HepG2 (cell line): ENCODE measurements at regions not wholly inside any gene's neighbourhood (a gene's known extent, or its start where the extent isn't known, plus 50 kb on each side); places are given as distances from the start of the nearest gene placed in this dataset.

ENCODE experiments used
- ATAC-seq: fragments of 200-7000 bp; cut with Tn5 transposase; 3 replicates; pipeline ENCODE4 v1.9.1; 2020; ENCODE audit warnings: mild to moderate bottlenecking, moderate library complexity
- BruUV-seq: library from RNA; stranded (reverse); fragments of 400-500 nt; replicated peaks from 2 replicates; lab custom pipeline; 2021; lab: Mats Ljungman, UMichigan
- CTCF ChIA-PET: fragments of 300-600 bp; formaldehyde crosslinking; extraction: SDS; loops from one replicate; lab custom pipeline; 2021; ENCODE audit warnings: low total read pairs, inconsistent platforms, low intra/inter-chr PET ratio; lab: Yijun Ruan, JAX
- POLR2A ChIA-PET: fragments of 350-600 bp; sonication (Branson Sonifier 250); formaldehyde crosslinking; loops from one replicate; lab custom pipeline; 2020; ENCODE audit warnings: antibody characterized with exemption, inconsistent platforms; lab: Yijun Ruan, JAX
- DNase-seq: peaks from one replicate; pipeline ENCODE4 v3.0.0-alpha.2; 2015; ENCODE audit warnings: low spot score
- FAIRE-seq: peaks from 3 replicates; lab custom pipeline; 2011; peaks lifted over from hg19 to GRCh38; lab: Jason Lieb, UNC
- H2AFZ ChIP-seq: one replicate; pipeline ENCODE4 v1.6.1; 2011; ENCODE audit warnings: low read length, inconsistent platforms
- H3K27ac ChIP-seq: fragments of 300-600 bp; 3 replicates; pipeline ENCODE4 v1.8.0; 2011; ENCODE audit warnings: mixed run types, mild to moderate bottlenecking, mixed read lengths, low read length, inconsistent platforms; ENCODE audit not compliant: insufficient read depth; ENCODE audit errors: extremely low read length
- H3K27me3 ChIP-seq, 2 experiments: fragments of 200-600 bp in 1 of 2; 2 replicates in 1 of 2; 3 replicates in 1 of 2; pipeline versions ENCODE4 v1.6.0 to v1.8.0; 2011; ENCODE audit warnings: low read length in 2 of 2, mild to moderate bottlenecking in 2 of 2, moderate library complexity in 2 of 2, inconsistent platforms in 1 of 2; ENCODE audit not compliant: insufficient read depth in 2 of 2, control insufficient read depth in 1 of 2
- H3K36me3 ChIP-seq, 2 experiments: fragments of 200-600 bp in 1 of 2; replicated peaks in 1 of 2; 2 replicates in 1 of 2; 3 replicates in 1 of 2; pipeline versions ENCODE4 v1.5.1 to v1.8.0; 2011; ENCODE audit warnings: low read length in 2 of 2, inconsistent platforms in 1 of 2; ENCODE audit not compliant: insufficient read depth in 2 of 2, control insufficient read depth in 1 of 2
- H3K4me1 ChIP-seq: 2 replicates; pipeline ENCODE4 v1.5.1; 2012; ENCODE audit warnings: low read length, inconsistent platforms; ENCODE audit not compliant: insufficient read depth
- H3K4me2 ChIP-seq: 2 replicates; pipeline ENCODE4 v1.6.0; 2011; ENCODE audit warnings: low read depth, low read length, inconsistent platforms
- H3K4me3 ChIP-seq, 3 experiments: fragments of 200-600 bp in 1 of 3; sonication (generic), shearing (Covaris generic) in 1 of 3; replicated peaks in 1 of 3; 2 replicates each; pipeline ENCODE4 v1.5.1; 2011 to 2016; ENCODE audit warnings: low read length in 3 of 3, inconsistent platforms in 2 of 3, low read depth in 2 of 3, mild to moderate bottlenecking in 2 of 3, control low read depth in 1 of 3, mixed read lengths in 1 of 3; ENCODE audit not compliant: insufficient read depth in 1 of 3
- H3K79me2 ChIP-seq: one replicate; pipeline ENCODE4 v1.6.1; 2011; ENCODE audit warnings: low read length, inconsistent platforms; ENCODE audit not compliant: insufficient read depth
- H3K9ac ChIP-seq: 2 replicates; pipeline ENCODE4 v1.6.0; 2011; ENCODE audit warnings: mild to moderate bottlenecking, low read depth, low read length, inconsistent platforms; ENCODE audit not compliant: insufficient read depth
- H3K9me3 ChIP-seq: 2 replicates; pipeline ENCODE4 v1.5.1; 2012; ENCODE audit warnings: mild to moderate bottlenecking, low read length
- H4K20me1 ChIP-seq: 2 replicates; pipeline ENCODE4 v1.6.0; 2011; ENCODE audit warnings: inconsistent platforms, mild to moderate bottlenecking, low read length, moderate library complexity; ENCODE audit not compliant: insufficient read depth
- CEBPZ ChIP-seq: IDR thresholded peaks from 2 replicates; pipeline ENCODE4 v1.6.1; 2012; ENCODE audit warnings: low read length, improper control_type of control experiment
- ELF4 ChIP-seq: sonication (generic); formaldehyde crosslinking; IDR thresholded peaks from 2 replicates; pipeline ENCODE4 v1.5.0; 2020; ENCODE audit warnings: missing genetic modification reagents, mild to moderate bottlenecking, moderate library complexity, borderline replicate concordance
- FLYWCH1 ChIP-seq: sonication (generic); formaldehyde crosslinking; IDR thresholded peaks from 2 replicates; pipeline ENCODE4 v1.8.1; 2023; ENCODE audit warnings: mild to moderate bottlenecking, missing genetic modification reagents
- HMG20A ChIP-seq: IDR thresholded peaks from 2 replicates; pipeline ENCODE4 v1.6.1; 2016; ENCODE audit warnings: borderline replicate concordance
- MAFF ChIP-seq: IDR thresholded peaks from 2 replicates; pipeline ENCODE4 v1.6.1; 2011; ENCODE audit warnings: low read depth, low read length, improper control_type of control experiment
- MLLT10 ChIP-seq: sonication (generic); formaldehyde crosslinking; IDR thresholded peaks from 2 replicates; pipeline ENCODE4 v1.4.0; 2020; ENCODE audit warnings: missing genetic modification reagents
- NFYB ChIP-seq: sonication (generic); formaldehyde crosslinking; IDR thresholded peaks from 2 replicates; pipeline ENCODE4 v1.4.0; 2020; ENCODE audit warnings: missing genetic modification reagents
- NPAS2 ChIP-seq: sonication (generic); formaldehyde crosslinking; IDR thresholded peaks from 2 replicates; pipeline ENCODE4 v1.8.0; 2022; ENCODE audit warnings: mild to moderate bottlenecking, missing genetic modification reagents, borderline replicate concordance
- POLR2AphosphoS2 ChIP-seq: IDR thresholded peaks from 2 replicates; pipeline ENCODE4 v1.6.1; 2011; ENCODE audit warnings: low read depth, low read length, improper control_type of control experiment
- SALL1 ChIP-seq: sonication (generic); formaldehyde crosslinking; IDR thresholded peaks from 2 replicates; pipeline ENCODE4 v1.8.0; 2022; ENCODE audit warnings: mild to moderate bottlenecking, missing genetic modification reagents
- SATB2 ChIP-seq: sonication (generic); formaldehyde crosslinking; IDR thresholded peaks from 2 replicates; pipeline ENCODE4 v1.5.0; 2020; ENCODE audit warnings: missing genetic modification reagents
- TBX2 ChIP-seq: sonication (generic); formaldehyde crosslinking; IDR thresholded peaks from 2 replicates; pipeline ENCODE4 v1.5.0; 2020; ENCODE audit warnings: missing genetic modification reagents, mild to moderate bottlenecking, borderline replicate concordance
- ZBTB20 ChIP-seq: sonication (generic); formaldehyde crosslinking; IDR thresholded peaks from 2 replicates; pipeline ENCODE4 v1.8.1; 2023; ENCODE audit warnings: missing genetic modification reagents, low read depth, mild to moderate bottlenecking, borderline replicate concordance
- ZC3H4 ChIP-seq: sonication (generic); formaldehyde crosslinking; IDR thresholded peaks from 2 replicates; pipeline ENCODE4 v1.4.0; 2020; ENCODE audit warnings: missing genetic modification reagents, borderline replicate concordance
- ZFP62 ChIP-seq: sonication (generic); formaldehyde crosslinking; IDR thresholded peaks from 2 replicates; pipeline ENCODE4 v1.4.0; 2020; ENCODE audit warnings: missing genetic modification reagents
- ZFX ChIP-seq: sonication (generic); formaldehyde crosslinking; IDR thresholded peaks from 2 replicates; pipeline ENCODE4 v1.4.0; 2020; ENCODE audit warnings: mild to moderate bottlenecking, low read depth, missing genetic modification reagents, moderate library complexity
- ZNF652 ChIP-seq: IDR thresholded peaks from 2 replicates; pipeline ENCODE4 v1.6.1; 2016; ENCODE audit warnings: low read depth, borderline replicate concordance
- ZNF678 ChIP-seq: sonication (generic); formaldehyde crosslinking; IDR thresholded peaks from 2 replicates; pipeline ENCODE4 v1.4.0; 2020; ENCODE audit warnings: mild to moderate bottlenecking, missing genetic modification reagents
- ZNF761 ChIP-seq: sonication (generic); formaldehyde crosslinking; conservative IDR thresholded peaks from 2 replicates; pipeline ENCODE4 v1.4.0; 2020; ENCODE audit warnings: mild to moderate bottlenecking, missing genetic modification reagents
- WGBS: methylation state at CpG from one replicate; pipeline ENCODE4 v1.1.6; 2017; ENCODE audit warnings: low lambda C conversion rate; 5-methylcytosine and 5-hydroxymethylcytosine counted together
- in situ Hi-C: cut with HindIII; loops from 2 replicates; pipeline ENCODE4 v1.10.0; 2017; ENCODE audit warnings: low pct_unique_long_range_greater_than_20kb; ENCODE audit not compliant: extremely low pct_ligation_motif_present
- intact Hi-C: fragments of 100-400 bp; cut with micrococcal nuclease; formaldehyde crosslinking; loops from one replicate; pipeline ENCODE4 v1.10.0; 2022; ENCODE audit not compliant: unreplicated experiment
- TF ChIP-seq, protein P1 (sequence below): sonication (generic); formaldehyde crosslinking; IDR thresholded peaks from 2 replicates; pipeline ENCODE4 v1.4.0; 2020; ENCODE audit warnings: missing genetic modification reagents
- TF ChIP-seq, protein P2 (sequence below): sonication (generic); formaldehyde crosslinking; IDR thresholded peaks from 2 replicates; pipeline ENCODE4 v1.4.0; 2020; ENCODE audit warnings: missing genetic modification reagents, borderline replicate concordance

GRCh38 chr2:111643759-111644158, 240.2 kb downstream of the ANAPC1 start (continued):
- TF ChIP-seq SATB2 (CRISPR knock-in tag) (no peak), ZNF761 (CRISPR knock-in tag) (no peak), ZC3H4 (no peak), NFYB (CRISPR knock-in tag) (no peak), ELF4 (CRISPR knock-in tag) (no peak)

GRCh38 chr2:111647359-111647758, 236.6 kb downstream of the ANAPC1 start:
- no peak overlapping the region for H3K4me2 ChIP-seq
- in situ Hi-C loops (no loop called here), intact Hi-C loops (no loop called here)
- ChIA-PET CTCF (no interaction called here), POLR2A (no interaction called here)
- no peak overlapping the region for H3K9ac ChIP-seq
- no peaks in the 10 kb centered on the region for H3K79me2 ChIP-seq
- H3K9me3 ChIP-seq: peaks cover 9% of the 10 kb centered on the region
- peaks cover 6% of the 10 kb centered on the region for H3K4me1 ChIP-seq
- BruUV-seq: no TSS peak
- no peaks in the 10 kb centered on the region for H3K27me3 ChIP-seq
- no peak overlapping the region for H3K27ac ChIP-seq
- H3K4me3 ChIP-seq: no peak overlapping the region
- WGBS: 24% methylated on average over 3 of the region's 3 CpGs
- no peaks in the 10 kb centered on the region for H4K20me1 ChIP-seq
- FAIRE-seq (no peak), ATAC-seq (no peak), DNase-seq (no peak)
- H2AFZ ChIP-seq: no peak overlapping the region
- no peaks in the 10 kb centered on the region for H3K36me3 ChIP-seq
- TF ChIP-seq POLR2AphosphoS2: no peak
- no peak for TF ChIP-seq MAFF
- TF ChIP-seq ZFX (CRISPR knock-in tag): no peak
- TF ChIP-seq MLLT10 (CRISPR knock-in tag): no peak
- no peak for TF ChIP-seq ZFP62
- TF ChIP-seq, protein P1, sequence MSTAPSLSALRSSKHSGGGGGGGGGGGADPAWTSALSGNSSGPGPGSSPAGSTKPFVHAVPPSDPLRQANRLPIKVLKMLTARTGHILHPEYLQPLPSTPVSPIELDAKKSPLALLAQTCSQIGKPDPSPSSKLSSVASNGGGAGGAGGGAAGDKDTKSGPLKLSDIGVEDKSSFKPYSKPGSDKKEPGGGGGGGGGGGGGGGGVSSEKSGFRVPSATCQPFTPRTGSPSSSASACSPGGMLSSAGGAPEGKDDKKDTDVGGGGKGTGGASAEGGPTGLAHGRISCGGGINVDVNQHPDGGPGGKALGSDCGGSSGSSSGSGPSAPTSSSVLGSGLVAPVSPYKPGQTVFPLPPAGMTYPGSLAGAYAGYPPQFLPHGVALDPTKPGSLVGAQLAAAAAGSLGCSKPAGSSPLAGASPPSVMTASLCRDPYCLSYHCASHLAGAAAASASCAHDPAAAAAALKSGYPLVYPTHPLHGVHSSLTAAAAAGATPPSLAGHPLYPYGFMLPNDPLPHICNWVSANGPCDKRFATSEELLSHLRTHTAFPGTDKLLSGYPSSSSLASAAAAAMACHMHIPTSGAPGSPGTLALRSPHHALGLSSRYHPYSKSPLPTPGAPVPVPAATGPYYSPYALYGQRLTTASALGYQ (CRISPR knock-in tag): no peak
- no peak for TF ChIP-seq NPAS2 (CRISPR knock-in tag)
- TF ChIP-seq CEBPZ: no peak
- no peak for TF ChIP-seq TBX2 (CRISPR knock-in tag)
- TF ChIP-seq HMG20A (CRISPR knock-in tag): no peak
- no peak for TF ChIP-seq FLYWCH1 (CRISPR knock-in tag)
- no peak for TF ChIP-seq ZBTB20 (CRISPR knock-in tag)
- TF ChIP-seq SALL1 (CRISPR knock-in tag): no peak
- TF ChIP-seq ZNF652 (CRISPR knock-in tag): no peak
- TF ChIP-seq, protein P2, sequence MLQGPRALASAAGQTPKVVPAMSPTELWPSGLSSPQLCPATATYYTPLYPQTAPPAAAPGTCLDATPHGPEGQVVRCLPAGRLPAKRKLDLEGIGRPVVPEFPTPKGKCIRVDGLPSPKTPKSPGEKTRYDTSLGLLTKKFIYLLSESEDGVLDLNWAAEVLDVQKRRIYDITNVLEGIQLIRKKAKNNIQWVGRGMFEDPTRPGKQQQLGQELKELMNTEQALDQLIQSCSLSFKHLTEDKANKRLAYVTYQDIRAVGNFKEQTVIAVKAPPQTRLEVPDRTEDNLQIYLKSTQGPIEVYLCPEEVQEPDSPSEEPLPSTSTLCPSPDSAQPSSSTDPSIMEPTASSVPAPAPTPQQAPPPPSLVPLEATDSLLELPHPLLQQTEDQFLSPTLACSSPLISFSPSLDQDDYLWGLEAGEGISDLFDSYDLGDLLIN (CRISPR knock-in tag): no peak
- no peak for TF ChIP-seq ZNF678 (CRISPR knock-in tag)
